ENCODE measurements at regions not wholly inside any gene's neighbourhood (a gene's known extent, or its start where the extent isn't known, plus 50 kb on each side); places are given as distances from the start of the nearest gene placed in this dataset.

DNA sequence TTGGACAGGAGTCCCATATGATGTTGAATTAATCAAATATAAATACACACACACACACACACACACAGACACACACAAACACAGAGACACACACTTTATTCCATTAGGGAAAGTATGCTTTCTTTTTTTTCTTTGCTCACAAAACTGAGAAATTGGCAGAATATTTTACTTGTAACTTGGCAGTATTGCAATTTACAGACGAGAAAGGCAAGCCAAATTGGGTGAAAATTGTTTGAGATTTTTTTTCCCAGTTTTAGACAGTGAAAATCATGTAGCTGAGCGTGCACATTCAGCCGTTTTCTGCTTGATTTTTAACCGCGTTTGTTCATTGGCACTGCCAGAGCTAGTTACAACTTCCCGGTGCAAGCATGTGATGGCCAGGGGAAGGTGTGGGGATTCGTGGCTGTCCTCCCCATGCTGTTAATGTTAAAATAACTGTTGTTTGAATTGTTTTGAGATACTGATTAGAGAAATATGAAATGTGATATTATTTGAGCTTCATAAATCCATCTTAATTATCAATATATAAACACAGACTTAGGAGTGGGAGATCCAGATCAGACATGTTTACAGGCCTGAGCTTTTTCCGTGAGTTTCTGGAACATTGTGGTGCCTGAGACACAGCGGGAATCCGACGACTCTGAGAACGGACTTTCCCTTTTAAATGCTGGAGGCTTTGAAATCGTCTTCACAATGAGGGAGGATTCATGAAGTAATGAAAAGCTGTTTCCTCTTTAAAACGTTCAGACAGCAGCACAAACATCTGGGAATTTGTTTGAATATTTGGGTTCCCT, 125.5 kb downstream of the KCNRG start:
- Histone ChIP-seq H3K27ac (ENCODE audit: low read length) (peak overlapping the region; percentile 39), H3K27me3 (ENCODE audit: control insufficient read depth, insufficient read depth, low read length) (no peaks in the 10 kb centered on the region), H3K36me3 (ENCODE audit: control insufficient read depth, insufficient read depth, low read length) (no peaks in the 10 kb centered on the region), H3K4me1 (ENCODE audit: control insufficient read depth, insufficient read depth, low read length) (no peaks in the 10 kb centered on the region), H3K4me3 (ENCODE audit: low read length) (no peak overlapping the region), H3K9me3 (ENCODE audit: control insufficient read depth, insufficient read depth, low read length) (no peaks in the 10 kb centered on the region)
- Mint-ChIP-seq H3K4me1 (no peaks in the 10 kb centered on the region), H3K27me3 (ENCODE audit: low read depth in 2 of 2) (peaks cover 5 to 9% of the 10 kb centered on the region in 2 donors), H3K27ac (no peak overlapping the region), H3K36me3 (no peaks in the 10 kb centered on the region), H3K9me3 (no peaks in the 10 kb centered on the region), H3K4me3 (no peak overlapping the region)
- 92% methylated on average over 12 of the region's 14 CpGs for WGBS (ENCODE audit: insufficient coverage)
- intact Hi-C loops (cut with micrococcal nuclease): no loop called here
- no peak for DNase-seq
- TF ChIP-seq, protein P1, sequence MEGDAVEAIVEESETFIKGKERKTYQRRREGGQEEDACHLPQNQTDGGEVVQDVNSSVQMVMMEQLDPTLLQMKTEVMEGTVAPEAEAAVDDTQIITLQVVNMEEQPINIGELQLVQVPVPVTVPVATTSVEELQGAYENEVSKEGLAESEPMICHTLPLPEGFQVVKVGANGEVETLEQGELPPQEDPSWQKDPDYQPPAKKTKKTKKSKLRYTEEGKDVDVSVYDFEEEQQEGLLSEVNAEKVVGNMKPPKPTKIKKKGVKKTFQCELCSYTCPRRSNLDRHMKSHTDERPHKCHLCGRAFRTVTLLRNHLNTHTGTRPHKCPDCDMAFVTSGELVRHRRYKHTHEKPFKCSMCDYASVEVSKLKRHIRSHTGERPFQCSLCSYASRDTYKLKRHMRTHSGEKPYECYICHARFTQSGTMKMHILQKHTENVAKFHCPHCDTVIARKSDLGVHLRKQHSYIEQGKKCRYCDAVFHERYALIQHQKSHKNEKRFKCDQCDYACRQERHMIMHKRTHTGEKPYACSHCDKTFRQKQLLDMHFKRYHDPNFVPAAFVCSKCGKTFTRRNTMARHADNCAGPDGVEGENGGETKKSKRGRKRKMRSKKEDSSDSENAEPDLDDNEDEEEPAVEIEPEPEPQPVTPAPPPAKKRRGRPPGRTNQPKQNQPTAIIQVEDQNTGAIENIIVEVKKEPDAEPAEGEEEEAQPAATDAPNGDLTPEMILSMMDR (IDR thresholded peaks at IDR 0.05): no peak
- ATAC-seq: no peak

DNA sequence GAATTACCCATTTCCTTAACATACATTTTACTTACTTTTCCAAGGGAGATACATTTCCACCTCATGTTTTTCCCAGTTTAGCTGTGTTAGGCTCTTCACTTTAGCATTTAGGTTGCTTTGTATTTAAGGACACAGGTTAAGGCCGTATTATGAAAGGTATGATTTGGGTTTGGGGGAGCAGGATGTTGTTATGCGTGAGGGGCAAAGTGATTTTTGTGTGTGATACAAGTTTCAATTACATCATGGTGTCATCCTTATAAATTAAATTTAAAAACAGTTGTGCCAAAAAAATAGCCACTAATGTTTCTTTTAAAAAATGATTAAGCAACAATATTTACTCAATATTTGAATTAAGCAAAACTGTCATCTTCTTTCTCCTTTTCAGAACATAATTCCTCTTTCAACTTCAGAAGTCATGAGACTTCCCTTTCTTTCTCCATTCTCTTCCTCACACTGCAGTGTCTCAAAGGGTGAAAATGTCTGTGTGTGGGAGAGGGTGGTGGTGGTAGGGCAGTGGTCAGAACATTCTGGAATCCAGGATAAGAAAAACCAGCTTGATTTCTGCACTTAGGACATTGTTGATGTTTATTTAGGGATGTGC, 126.2 kb downstream of the KCNRG start:
- Histone ChIP-seq H3K27ac (ENCODE audit: low read length) (peak overlapping the region; percentile 39), H3K27me3 (ENCODE audit: control insufficient read depth, insufficient read depth, low read length) (no peaks in the 10 kb centered on the region), H3K4me3 (ENCODE audit: low read length) (no peak overlapping the region), H3K9me3 (ENCODE audit: control insufficient read depth, insufficient read depth, low read length) (no peaks in the 10 kb centered on the region), H3K4me1 (ENCODE audit: control insufficient read depth, insufficient read depth, low read length) (no peaks in the 10 kb centered on the region), H3K36me3 (ENCODE audit: control insufficient read depth, insufficient read depth, low read length) (no peaks in the 10 kb centered on the region)
- Mint-ChIP-seq H3K27me3 (ENCODE audit: low read depth in 2 of 2) (peaks cover 5 to 14% of the 10 kb centered on the region in 2 donors), H3K27ac (no peak overlapping the region), H3K4me1 (no peaks in the 10 kb centered on the region), H3K36me3 (no peaks in the 10 kb centered on the region), H3K4me3 (no peak overlapping the region), H3K9me3 (no peaks in the 10 kb centered on the region)
- TF ChIP-seq, protein P1 (IDR thresholded peaks at IDR 0.05): no peak
- ATAC-seq (no peak), DNase-seq (no peak)
- intact Hi-C loops (cut with micrococcal nuclease): no loop called here
- WGBS (ENCODE audit: insufficient coverage): 70% methylated on average over 1 of the region's 2 CpGs

DNA sequence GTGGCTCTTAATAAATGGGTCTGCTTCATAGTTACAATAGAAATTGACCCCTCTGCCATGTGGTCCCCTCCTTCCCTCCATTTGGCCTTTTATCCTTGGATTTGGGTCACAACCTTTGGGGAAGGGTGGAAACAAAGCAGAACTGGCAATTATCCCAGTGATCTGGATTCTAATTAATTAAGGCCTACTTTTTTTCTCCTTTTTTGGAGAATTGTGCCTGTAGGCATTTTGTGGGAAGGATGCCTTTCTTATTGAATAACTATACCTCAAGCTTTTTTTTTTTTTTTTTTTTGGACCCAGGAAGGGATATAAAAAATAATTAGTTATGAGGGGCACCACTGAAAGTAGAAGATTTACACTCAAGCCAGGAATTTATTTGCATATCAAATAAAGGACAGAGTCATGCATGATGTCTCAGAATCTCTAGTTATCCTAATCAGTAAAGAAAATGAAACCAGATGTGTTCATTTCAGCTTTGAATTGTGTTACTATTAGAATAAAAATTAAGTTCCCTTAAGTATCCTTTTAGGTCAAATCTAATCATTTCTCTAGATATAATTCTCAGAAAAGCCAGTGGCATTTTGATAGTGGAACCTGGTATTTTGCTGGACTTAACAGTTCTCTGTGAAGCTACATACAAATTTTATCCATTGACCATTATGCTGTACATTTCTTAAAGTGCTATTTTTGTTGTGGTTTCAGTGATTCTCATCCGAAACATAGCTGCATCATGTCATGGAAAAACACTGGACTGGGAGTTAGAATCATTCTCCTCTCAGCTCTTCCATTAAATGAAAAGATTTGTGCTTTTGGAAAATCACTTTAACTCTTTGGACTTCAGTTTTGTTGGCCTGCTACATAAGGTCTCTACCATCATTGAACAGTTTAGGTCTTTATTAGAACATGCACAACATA, 129.3 kb downstream of the KCNRG start:
- Mint-ChIP-seq H3K27ac (no peak overlapping the region), H3K4me1 (no peaks in the 10 kb centered on the region), H3K9me3 (no peaks in the 10 kb centered on the region), H3K36me3 (no peaks in the 10 kb centered on the region), H3K27me3 (ENCODE audit: low read depth in 2 of 2) (peaks cover 0 to 14% of the 10 kb centered on the region in 2 donors), H3K4me3 (no peak overlapping the region)
- Histone ChIP-seq H3K4me3 (ENCODE audit: low read length) (no peak overlapping the region), H3K27ac (ENCODE audit: low read length) (no peak overlapping the region), H3K4me1 (ENCODE audit: control insufficient read depth, insufficient read depth, low read length) (no peaks in the 10 kb centered on the region), H3K27me3 (ENCODE audit: control insufficient read depth, insufficient read depth, low read length) (no peaks in the 10 kb centered on the region), H3K9me3 (ENCODE audit: control insufficient read depth, insufficient read depth, low read length) (no peaks in the 10 kb centered on the region), H3K36me3 (ENCODE audit: control insufficient read depth, insufficient read depth, low read length) (no peaks in the 10 kb centered on the region)
- WGBS (ENCODE audit: insufficient coverage): 50% methylated on average over 1 of the region's 1 CpG
- ATAC-seq: no peak
- DNase-seq: no peak
- intact Hi-C loops (cut with micrococcal nuclease): no loop called here
- TF ChIP-seq, protein P1 (IDR thresholded peaks at IDR 0.05): no peak
